HG03097 (cell line): ENCODE measurements at regions not wholly inside any gene's neighbourhood (a gene's known extent, or its start where the extent isn't known, plus 50 kb on each side); places are given as distances from the start of the nearest gene placed in this dataset.
"Not testable (repeated sequence)": the region's sequence is repeated elsewhere in the genome, so short reads cannot be mapped to it uniquely, and the experiment has no call there.

ENCODE experiments used
- ATAC-seq: cut with Tn5 transposase; IDR thresholded peaks from one replicate; pipeline ENCODE4 v1.9.1; 2021; ENCODE audit not compliant: unreplicated experiment, low FRiP score

GRCh38 chr18:1036926-1037325 lies 132.3 kb downstream of the ADCYAP1 start:
- no peak for ATAC-seq

- ATAC-seq, result no peak
Measured at GRCh38 chr18:1037776-1038175, 133.1 kb downstream of the ADCYAP1 start.

DNA sequence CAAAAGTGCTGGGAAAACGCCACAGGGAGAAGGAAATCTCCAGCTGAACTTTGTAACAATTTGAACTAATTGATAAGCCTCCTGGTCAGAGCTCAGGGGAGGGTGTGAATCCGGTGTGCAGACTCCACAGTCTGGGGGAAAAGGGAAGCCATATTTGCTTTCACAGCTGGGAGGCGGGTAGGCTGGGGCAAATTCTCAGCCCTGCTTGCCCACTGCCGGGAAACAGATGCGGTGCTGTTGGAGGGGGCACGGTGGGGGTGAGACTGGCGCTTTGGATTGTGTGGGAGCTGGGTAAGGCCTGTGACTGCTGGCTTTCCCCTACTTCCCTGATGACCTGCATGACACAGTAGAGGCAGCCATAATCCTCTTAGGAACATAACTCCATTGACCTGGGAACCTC lies 134.8 kb downstream of the ADCYAP1 start:
- no peak for ATAC-seq

DNA sequence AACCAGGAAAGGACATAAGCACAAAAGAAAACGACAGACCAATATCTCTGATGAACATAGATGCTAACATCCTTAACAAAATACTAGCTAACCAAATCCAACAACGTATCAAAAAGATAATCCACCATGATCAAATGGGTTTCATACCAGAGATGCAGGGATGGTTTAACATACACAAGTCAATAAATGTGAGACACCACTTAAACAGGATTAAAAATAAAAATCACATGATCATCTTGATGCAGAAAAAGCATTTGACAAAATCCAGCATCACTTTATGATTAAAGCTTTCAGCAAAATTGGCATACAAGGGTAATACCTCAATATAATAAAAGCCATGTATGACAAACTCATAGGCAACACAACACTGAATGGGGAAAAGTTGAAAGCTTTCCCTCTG lies 138.4 kb downstream of the ADCYAP1 start:
- ATAC-seq, result not testable (repeated sequence)

DNA sequence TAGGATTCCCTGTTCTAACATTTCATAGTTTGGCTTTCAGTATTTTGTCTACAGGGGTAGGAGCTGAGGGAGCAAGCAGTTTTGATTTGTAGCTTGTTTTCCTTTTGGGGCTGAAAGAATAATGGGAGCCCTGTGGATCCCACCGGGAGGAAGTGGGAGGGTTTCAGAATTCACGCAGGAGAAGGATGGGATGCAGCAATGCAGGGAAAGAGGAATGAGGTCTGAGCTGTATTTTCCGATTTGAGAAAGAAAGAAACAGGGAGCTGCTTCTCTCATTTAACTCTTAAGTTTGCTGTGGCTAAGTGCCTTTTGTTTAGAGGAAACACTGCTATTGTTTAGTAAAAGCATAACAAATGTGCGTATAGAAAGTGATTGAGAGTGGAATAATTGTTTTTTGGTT lies 141.0 kb downstream of the ADCYAP1 start:
- ATAC-seq, result no peak

DNA sequence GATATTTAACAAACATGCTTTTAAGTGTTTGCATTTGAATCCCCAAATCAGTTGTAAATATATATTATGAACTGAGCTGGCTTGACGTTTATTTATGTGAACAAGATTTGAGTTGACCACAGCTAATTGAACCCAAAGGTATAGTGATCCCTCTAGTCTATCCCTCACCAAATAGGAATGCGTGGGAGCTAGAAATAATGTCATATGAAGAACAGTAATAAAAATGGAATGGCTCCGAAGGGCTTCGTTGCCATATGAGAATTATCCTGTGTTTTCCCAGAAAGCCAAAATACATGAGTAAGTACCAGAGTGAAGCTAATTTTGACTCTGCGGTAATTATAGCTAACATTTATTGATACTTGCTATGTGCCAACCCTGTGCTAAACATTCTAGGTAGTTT lies 142.7 kb downstream of the ADCYAP1 start:
- ATAC-seq, result no peak

DNA sequence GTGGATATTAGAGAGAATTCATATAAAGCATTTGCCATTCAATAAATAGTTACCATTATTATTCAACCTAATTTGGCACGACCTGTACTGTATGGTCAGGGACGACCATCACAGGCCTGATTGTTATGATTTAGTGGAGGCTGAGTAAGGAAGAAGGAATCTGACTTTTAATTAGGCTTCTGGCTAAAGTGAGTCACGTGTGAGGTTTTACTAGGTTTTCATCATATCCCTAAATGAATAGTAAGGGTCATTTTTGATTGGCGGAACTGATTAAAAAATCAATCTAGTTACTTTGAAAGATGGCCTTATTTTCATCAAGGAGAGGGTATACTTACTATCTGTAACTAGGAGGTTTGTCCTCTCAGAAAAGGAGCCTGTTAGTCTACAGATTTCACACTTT lies 143.4 kb downstream of the ADCYAP1 start:
- ATAC-seq, result no peak

- ATAC-seq, result no peak
Measured at GRCh38 chr18:1049173-1049572, 144.5 kb downstream of the ADCYAP1 start.

GRCh38 chr18:1050012-1050657 lies 145.5 kb downstream of the ADCYAP1 start:
- ATAC-seq, result no peak

GRCh38 chr18:1052301-1052700 lies 147.6 kb downstream of the ADCYAP1 start:
- no peak for ATAC-seq

DNA sequence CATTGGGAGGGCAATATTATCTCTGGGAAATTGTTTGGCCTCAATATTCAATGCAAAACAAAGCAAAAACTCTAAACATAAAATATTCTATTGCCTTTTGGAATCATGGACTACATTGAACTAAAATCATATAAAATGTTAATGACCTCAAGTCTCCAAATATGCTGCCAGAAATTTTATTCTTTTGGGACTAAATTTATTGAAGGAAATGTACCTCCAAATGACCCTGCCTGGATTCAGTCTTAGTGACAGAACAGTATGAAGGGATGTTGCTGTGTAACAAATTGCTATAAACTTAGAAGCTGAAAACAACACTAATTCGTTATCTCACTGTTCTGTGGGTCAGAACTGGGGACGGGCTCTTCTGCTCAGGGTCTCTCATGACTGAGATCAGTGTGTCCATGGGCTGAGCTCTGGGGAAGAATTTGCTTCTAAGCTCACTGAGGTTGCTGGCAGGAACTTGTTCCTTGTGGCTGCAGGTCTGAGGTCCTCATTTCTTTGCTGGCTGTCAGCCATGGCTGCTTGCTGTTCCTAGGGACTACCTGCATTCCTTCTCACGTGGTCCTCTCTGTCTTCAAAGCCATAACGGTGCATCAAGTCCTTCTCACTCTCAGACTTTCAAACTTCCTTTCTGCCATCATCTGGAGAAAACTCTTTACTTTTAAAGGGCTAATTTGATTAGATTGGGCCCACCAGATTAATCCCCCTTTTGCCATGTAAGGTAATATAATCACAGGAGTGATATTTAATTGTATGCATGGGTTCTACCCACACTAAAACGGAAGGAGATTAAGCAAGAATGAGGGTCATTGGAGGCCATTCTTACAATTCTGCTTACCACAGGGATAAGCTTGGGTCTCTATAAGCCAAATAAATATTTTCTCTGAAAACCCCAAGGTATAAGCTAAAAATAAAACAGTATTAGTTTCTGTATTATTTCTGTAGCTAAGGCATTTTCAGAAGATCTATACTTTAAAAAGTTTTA lies 149.0 kb downstream of the ADCYAP1 start:
- no peak for ATAC-seq

DNA sequence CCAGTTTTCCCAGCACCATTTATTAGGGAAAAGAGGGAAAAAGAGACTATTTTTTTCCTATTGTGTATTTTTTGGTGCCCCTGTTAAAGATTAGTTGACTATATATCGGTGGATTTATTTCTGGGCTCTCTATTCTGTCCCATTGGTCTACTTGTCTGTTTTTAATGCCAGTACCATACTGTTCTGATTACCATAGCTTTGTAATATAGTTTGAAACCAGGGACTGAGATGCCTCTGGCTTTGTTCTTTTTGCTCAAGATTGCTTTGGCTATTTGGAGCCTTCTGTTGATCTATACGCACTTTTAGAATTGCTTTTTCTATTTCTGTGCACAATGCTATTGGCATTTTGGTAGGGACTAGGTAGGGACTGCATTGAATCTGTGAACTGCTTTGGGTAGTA lies 151.7 kb downstream of the ADCYAP1 start:
- no peak for ATAC-seq

GRCh38 chr18:1057367-1057766 lies 152.7 kb downstream of the ADCYAP1 start:
- no peak for ATAC-seq

DNA sequence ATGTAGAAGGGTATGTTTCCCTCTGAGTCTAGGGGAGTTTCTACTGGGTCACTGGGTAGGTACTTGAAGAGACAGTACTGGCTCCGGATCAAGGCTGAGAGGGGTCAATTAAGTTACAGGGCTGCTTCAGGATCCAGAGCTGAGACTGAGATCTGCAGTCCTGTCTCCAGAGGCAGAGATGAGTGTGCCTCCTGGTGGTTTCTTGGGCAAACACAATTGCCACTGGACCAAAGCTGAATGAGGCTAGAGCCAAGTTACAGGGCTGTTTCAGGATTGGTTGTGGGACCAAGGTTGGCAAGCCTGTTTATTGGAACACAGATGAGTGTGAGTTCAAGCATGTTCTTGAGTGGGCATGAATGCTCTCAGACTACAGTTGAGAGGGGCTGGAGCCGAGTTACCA lies 157.9 kb downstream of the ADCYAP1 start:
- ATAC-seq, result no peak

- no peak for ATAC-seq
Measured at GRCh38 chr18:1075322-1075721, 170.7 kb downstream of the ADCYAP1 start.

DNA sequence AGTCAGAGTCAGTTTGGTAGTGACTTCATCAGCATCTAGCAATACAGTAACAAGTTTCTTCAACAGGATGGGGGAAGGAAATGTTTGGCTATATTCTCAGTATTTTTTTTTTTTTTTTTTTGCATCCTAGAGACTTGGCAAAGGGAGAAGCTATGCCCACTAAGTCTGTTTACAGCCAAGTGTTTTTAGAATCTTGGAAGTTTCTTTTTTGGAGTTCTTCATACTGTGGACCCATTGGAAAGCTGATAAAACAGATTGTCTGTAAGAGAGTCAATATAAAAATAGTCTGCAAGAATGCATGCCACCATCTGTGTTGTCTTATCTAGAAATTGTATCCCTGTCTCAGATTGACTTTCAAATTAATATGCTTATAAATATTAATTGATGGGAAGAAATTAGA lies 171.2 kb downstream of the ADCYAP1 start:
- no peak for ATAC-seq

DNA sequence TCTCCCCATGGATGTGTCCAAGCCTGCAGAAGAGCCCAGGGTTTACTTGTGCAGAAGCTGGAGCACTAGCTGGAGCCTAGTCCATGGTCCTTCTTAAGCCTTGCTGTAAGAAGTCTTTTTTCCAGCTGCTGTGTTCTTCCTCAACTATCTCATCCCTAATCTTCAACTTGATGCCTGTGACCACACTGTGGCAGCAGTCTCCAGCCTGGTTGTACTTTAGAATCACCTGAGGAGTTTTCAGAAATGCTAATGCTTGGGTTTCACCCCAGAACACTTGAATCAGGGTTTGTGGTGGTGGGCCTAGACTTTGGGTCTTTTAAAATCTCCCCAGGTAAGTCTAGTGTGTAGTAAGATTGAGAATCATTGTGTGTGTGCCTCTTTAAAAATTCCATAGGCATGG lies 173.6 kb downstream of the ADCYAP1 start:
- ATAC-seq, result no peak

DNA sequence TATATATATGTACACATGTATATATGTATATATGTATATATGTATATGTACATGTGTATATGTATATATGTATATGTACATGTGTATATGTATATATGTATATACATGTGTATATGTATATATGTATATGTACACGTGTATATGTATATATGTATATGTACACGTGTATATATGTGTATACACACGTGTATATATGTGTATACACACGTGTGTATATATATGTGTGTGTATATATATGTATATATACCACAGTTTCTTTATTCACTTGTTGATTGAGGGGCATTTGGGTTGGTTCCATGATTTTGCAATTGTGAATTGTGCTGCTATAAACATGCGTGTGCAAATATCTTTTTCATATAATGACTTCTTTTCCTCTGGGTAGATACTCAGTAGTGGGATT lies 179.0 kb downstream of the ADCYAP1 start:
- ATAC-seq, result not testable (repeated sequence)

GRCh38 chr18:1090758-1091157 lies 186.1 kb downstream of the ADCYAP1 start:
- no peak for ATAC-seq

DNA sequence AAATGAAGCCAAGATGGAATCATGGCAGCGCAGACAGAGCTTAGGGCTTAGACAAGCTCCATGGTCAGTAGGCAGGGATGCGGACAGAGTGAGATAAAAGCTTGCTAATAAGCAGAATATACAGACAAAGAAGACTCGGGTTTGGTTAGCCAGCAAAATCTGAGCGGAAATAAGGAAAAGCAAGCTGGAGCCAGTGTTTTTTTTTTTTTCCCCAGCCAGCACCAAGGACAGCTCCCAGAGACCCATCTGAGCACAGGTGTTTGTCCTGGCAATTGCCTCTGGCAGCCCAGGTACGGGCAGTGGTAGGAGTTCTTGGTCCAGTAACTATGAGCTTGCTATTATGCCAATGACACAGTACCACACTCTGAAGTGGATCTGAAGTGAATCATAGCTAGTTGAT lies 187.6 kb downstream of the ADCYAP1 start:
- no peak for ATAC-seq

- ATAC-seq, result no peak
Measured at GRCh38 chr18:1094409-1094808, 189.7 kb downstream of the ADCYAP1 start.
